Activated CD8-positive, alpha-beta T cell treated with anti-CD3 and anti-CD28 coated beads for 36 hours (primary cell): ENCODE measurements at regions not wholly inside any gene's neighbourhood (a gene's known extent, or its start where the extent isn't known, plus 50 kb on each side); places are given as distances from the start of the nearest gene placed in this dataset.

Experiments used
- ATAC-seq: fragments of 200-7000 bp; cut with Tn5 transposase; one replicate; pipeline ENCODE4 v1.10.0; 2021; ENCODE audit warnings: mild to moderate bottlenecking, moderate library complexity
- CTCF ChIA-PET: fragments of 350-600 bp; sonication (Branson Sonifier 250); formaldehyde crosslinking; loops from one replicate; lab custom pipeline; 2021; ENCODE audit warnings: antibody characterized with exemption; lab: Charles Lee
- POLR2A ChIA-PET: fragments of 350-600 bp; sonication (Branson Sonifier 250); formaldehyde crosslinking; loops from one replicate; lab custom pipeline; 2021; ENCODE audit warnings: antibody characterized with exemption; lab: Charles Lee
- DNase-seq: peaks from one replicate; pipeline ENCODE4 v3.0.0-alpha.2; 2020
- H3K27ac Mint-ChIP-seq: one replicate; pipeline ENCODE4 v1.8.0; 2021; ENCODE audit warnings: mild to moderate bottlenecking, mixed read lengths
- H3K27me3 Mint-ChIP-seq: one replicate; pipeline ENCODE4 v1.8.0; 2021; ENCODE audit warnings: mixed read lengths
- H3K36me3 Mint-ChIP-seq: one replicate; pipeline ENCODE4 v1.8.0; 2021; ENCODE audit warnings: low read depth, mixed read lengths
- H3K4me1 Mint-ChIP-seq: one replicate; pipeline ENCODE4 v1.8.0; 2021; ENCODE audit warnings: low read depth, mixed read lengths
- H3K4me3 Mint-ChIP-seq: one replicate; pipeline ENCODE4 v1.8.0; 2021; ENCODE audit warnings: mild to moderate bottlenecking, moderate library complexity, mixed read lengths
- H3K9me3 Mint-ChIP-seq: one replicate; pipeline ENCODE4 v1.8.0; 2021; ENCODE audit warnings: mixed read lengths
- intact Hi-C: fragments of 100-400 bp; cut with micrococcal nuclease; formaldehyde crosslinking; loops from one replicate; pipeline ENCODE4 v1.10.0; 2022
- TF ChIP-seq, protein P1 (sequence below): fragments of 200-600 bp; IDR thresholded peaks from one replicate; pipeline ENCODE4 v1.8.0; 2022; ENCODE audit warnings: antibody characterized with exemption, mild to moderate bottlenecking

DNA sequence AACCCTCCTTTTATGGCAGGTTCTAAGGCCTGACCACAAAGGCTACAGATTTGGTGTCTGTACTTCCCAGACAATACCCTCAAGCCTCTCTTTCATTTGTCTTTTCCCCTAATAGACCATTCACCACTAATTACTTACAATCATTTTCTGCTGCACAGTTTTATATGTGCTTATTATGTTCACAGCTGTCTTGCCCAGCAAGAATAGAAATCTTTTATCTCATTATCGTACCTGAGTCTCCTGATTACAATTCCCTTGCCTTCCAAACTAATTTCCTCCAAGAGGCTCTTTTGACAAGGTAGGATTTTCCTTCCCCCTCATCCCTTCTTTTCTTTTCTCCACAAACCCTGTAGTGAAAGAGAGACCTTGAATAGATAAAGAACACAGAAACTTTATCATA, 352.5 kb upstream of the FMR1 start:
- CTCF ChIA-PET = no interaction called here
- no peak for DNase-seq
- POLR2A ChIA-PET = no interaction called here
- intact Hi-C loops = no loop called here
- no peak for ATAC-seq
- Mint-ChIP-seq H3K27ac (no peak overlapping the region), H3K36me3 (no peaks in the 10 kb centered on the region), H3K4me3 (no peak overlapping the region), H3K9me3 (no peaks in the 10 kb centered on the region), H3K4me1 (no peaks in the 10 kb centered on the region), H3K27me3 (no peaks in the 10 kb centered on the region)
- TF ChIP-seq, protein P1, sequence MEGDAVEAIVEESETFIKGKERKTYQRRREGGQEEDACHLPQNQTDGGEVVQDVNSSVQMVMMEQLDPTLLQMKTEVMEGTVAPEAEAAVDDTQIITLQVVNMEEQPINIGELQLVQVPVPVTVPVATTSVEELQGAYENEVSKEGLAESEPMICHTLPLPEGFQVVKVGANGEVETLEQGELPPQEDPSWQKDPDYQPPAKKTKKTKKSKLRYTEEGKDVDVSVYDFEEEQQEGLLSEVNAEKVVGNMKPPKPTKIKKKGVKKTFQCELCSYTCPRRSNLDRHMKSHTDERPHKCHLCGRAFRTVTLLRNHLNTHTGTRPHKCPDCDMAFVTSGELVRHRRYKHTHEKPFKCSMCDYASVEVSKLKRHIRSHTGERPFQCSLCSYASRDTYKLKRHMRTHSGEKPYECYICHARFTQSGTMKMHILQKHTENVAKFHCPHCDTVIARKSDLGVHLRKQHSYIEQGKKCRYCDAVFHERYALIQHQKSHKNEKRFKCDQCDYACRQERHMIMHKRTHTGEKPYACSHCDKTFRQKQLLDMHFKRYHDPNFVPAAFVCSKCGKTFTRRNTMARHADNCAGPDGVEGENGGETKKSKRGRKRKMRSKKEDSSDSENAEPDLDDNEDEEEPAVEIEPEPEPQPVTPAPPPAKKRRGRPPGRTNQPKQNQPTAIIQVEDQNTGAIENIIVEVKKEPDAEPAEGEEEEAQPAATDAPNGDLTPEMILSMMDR = no peak

DNA sequence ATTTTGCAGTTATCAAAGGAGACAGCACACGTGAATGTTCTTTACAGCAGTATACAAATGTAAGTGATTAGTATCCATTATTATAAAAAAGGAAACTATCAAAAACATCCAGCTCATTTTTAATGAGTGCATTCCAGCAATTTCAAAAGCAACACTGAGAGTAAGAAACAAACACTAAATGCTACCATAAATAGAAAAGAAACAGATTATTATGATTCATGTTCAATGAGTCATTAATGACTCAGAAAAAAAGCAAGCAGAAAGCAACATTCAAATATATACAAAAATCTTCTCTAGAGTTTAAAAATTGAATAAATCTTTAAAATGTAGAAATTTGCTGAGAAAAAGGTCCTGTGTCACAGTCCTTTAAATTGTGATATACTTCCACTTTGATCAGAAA, 346.5 kb upstream of the FMR1 start:
- POLR2A ChIA-PET = no interaction called here

GRCh38 chrX:147570483-147570882, 341.2 kb upstream of the FMR1 start:
- no peak for DNase-seq
- CTCF ChIA-PET = no interaction called here
- POLR2A ChIA-PET = no interaction called here
- Mint-ChIP-seq H3K27me3 (no peaks in the 10 kb centered on the region), H3K36me3 (no peaks in the 10 kb centered on the region), H3K27ac (no peak overlapping the region), H3K4me3 (no peak overlapping the region), H3K4me1 (no peaks in the 10 kb centered on the region), H3K9me3 (no peaks in the 10 kb centered on the region)
- no peak for ATAC-seq
- intact Hi-C loops = no loop called here
- TF ChIP-seq, protein P1 = no peak

More for the DNA sequence above, 346.5 kb upstream of the FMR1 start:
- Mint-ChIP-seq H3K27me3 (no peaks in the 10 kb centered on the region), H3K27ac (no peak overlapping the region), H3K4me1 (no peaks in the 10 kb centered on the region), H3K36me3 (no peaks in the 10 kb centered on the region), H3K4me3 (no peak overlapping the region), H3K9me3 (no peaks in the 10 kb centered on the region)
- TF ChIP-seq, protein P1 = no peak
- intact Hi-C loops = no loop called here
- ATAC-seq (no peak), DNase-seq (no peak)
- CTCF ChIA-PET = no interaction called here

DNA sequence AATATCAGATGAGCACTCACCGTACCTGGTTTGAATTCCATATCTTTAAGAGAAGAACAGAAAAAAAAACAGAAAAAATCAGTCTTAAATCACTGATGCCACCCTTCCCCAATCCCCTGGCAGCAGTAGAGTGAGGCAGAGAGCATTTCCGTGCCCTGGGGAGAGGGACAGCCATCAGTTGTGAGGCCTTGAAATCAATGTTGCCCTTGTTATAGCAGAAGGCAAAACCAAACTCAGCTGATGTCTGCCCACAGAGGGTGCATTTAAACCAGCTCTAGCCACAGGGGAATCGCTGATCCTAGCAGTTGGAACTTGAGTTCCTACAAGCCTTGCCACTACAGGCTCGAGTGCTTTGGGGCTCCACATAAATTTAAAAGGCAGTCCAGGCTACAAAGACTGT, 338.5 kb upstream of the FMR1 start:
- intact Hi-C loops = no loop called here
- Mint-ChIP-seq H3K4me3 (no peak overlapping the region), H3K27me3 (no peaks in the 10 kb centered on the region), H3K4me1 (no peaks in the 10 kb centered on the region), H3K27ac (no peak overlapping the region), H3K36me3 (no peaks in the 10 kb centered on the region), H3K9me3 (no peaks in the 10 kb centered on the region)
- DNase-seq = no peak
- ChIA-PET CTCF (no interaction called here), POLR2A (no interaction called here)
- TF ChIP-seq, protein P1 = no peak
- no peak for ATAC-seq

- no peak overlapping the region for H3K4me3 Mint-ChIP-seq
- DNase-seq (no peak), ATAC-seq (no peak)
- POLR2A ChIA-PET = no interaction called here
- no peaks in the 10 kb centered on the region for H3K4me1 Mint-ChIP-seq
- TF ChIP-seq, protein P1 = no peak
- no peaks in the 10 kb centered on the region for H3K36me3 Mint-ChIP-seq
- no peak overlapping the region for H3K27ac Mint-ChIP-seq
- CTCF ChIA-PET = no interaction called here
- no peaks in the 10 kb centered on the region for H3K9me3 Mint-ChIP-seq
- intact Hi-C loops = no loop called here
- no peaks in the 10 kb centered on the region for H3K27me3 Mint-ChIP-seq
Measured at GRCh38 chrX:147602176-147602696, 309.5 kb upstream of the FMR1 start.
